MCF 10A (cell line): ENCODE measurements at regions not wholly inside any gene's neighbourhood (a gene's known extent, or its start where the extent isn't known, plus 50 kb on each side); places are given as distances from the start of the nearest gene placed in this dataset.

Experiments used
- BruUV-seq: library from RNA; stranded (reverse); fragments of 400-500 nt; replicated peaks from 2 replicates; lab custom pipeline; 2021; lab: Mats Ljungman, UMichigan
- CTCF ChIA-PET: fragments of 300-600 bp; sonication (Branson Sonifier 250); formaldehyde crosslinking; extraction: SDS; loops from one replicate; lab custom pipeline; 2021; ENCODE audit warnings: antibody characterized with exemption, inconsistent platforms; lab: Yijun Ruan, JAX
- POLR2A ChIA-PET: fragments of 300-600, 350-650 bp; sonication (Branson Sonifier 250); formaldehyde crosslinking; extraction: SDS; loops from one replicate; lab custom pipeline; 2020; ENCODE audit warnings: antibody characterized with exemption, inconsistent platforms; lab: Yijun Ruan, JAX
- DNase-seq: peaks from one replicate; pipeline ENCODE4 v3.0.0-alpha.2; 2018; ENCODE audit not compliant: unreplicated experiment
- H3K27ac Mint-ChIP-seq: one replicate; pipeline ENCODE4 v1.8.0; 2022; ENCODE audit warnings: mild to moderate bottlenecking, low read depth, mixed read lengths; ENCODE audit not compliant: unreplicated experiment
- H3K27me3 Mint-ChIP-seq: one replicate; pipeline ENCODE4 v1.8.0; 2022; ENCODE audit warnings: mixed read lengths; ENCODE audit not compliant: insufficient read depth, unreplicated experiment
- H3K36me3 Mint-ChIP-seq: one replicate; pipeline ENCODE4 v1.8.0; 2022; ENCODE audit warnings: mild to moderate bottlenecking, moderate library complexity, mixed read lengths; ENCODE audit not compliant: insufficient read depth, unreplicated experiment
- H3K4me1 Mint-ChIP-seq: one replicate; pipeline ENCODE4 v1.8.0; 2022; ENCODE audit warnings: mixed read lengths; ENCODE audit not compliant: insufficient read depth, unreplicated experiment
- H3K4me3 Mint-ChIP-seq: one replicate; pipeline ENCODE4 v1.8.0; 2022; ENCODE audit warnings: mild to moderate bottlenecking, moderate library complexity, mixed read lengths; ENCODE audit not compliant: unreplicated experiment
- H3K9me3 Mint-ChIP-seq: one replicate; pipeline ENCODE4 v1.8.0; 2022; ENCODE audit warnings: mixed read lengths; ENCODE audit not compliant: unreplicated experiment
- intact Hi-C: fragments of 100-400 bp; cut with micrococcal nuclease; formaldehyde crosslinking; loops from 2 replicates; pipeline ENCODE4 v1.14.1; 2022
- TF ChIP-seq, protein P1 (sequence below): fragments of 200-600 bp; IDR thresholded peaks from one replicate; pipeline ENCODE4 v1.8.0; 2022; ENCODE audit warnings: antibody characterized with exemption, mild to moderate bottlenecking; ENCODE audit not compliant: unreplicated experiment

DNA sequence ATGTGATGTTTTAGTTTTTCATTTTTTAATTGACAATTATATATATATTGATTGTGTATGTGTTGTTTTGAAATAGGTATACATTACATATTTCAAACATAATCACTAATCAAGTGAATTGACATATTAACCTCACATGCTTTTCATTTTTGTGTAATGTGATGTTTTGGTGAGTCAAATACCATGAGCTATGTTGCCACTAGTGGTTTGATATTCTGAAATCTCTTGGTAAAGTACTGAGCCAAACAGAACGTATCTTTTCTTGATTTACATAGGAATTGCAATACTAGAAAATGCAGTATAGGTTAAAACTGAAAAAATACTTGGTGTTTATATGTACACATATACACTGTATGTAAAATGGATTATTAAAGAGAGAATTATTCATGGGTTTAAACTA is 65.2 kb upstream of the SIAH1 start:
- Mint-ChIP-seq H3K27me3 (no peaks in the 10 kb centered on the region), H3K27ac (no peak overlapping the region), H3K4me1 (no peaks in the 10 kb centered on the region), H3K4me3 (no peak overlapping the region), H3K9me3 (no peaks in the 10 kb centered on the region), H3K36me3 (no peaks in the 10 kb centered on the region)
- ChIA-PET POLR2A (interaction anchor here (0.7 kb wide), 1 partner anchor 65 kb away, joined by 3 read pairs; no protein-coding TSS in a partner anchor), CTCF (no interaction called here)
- TF ChIP-seq, protein P1, sequence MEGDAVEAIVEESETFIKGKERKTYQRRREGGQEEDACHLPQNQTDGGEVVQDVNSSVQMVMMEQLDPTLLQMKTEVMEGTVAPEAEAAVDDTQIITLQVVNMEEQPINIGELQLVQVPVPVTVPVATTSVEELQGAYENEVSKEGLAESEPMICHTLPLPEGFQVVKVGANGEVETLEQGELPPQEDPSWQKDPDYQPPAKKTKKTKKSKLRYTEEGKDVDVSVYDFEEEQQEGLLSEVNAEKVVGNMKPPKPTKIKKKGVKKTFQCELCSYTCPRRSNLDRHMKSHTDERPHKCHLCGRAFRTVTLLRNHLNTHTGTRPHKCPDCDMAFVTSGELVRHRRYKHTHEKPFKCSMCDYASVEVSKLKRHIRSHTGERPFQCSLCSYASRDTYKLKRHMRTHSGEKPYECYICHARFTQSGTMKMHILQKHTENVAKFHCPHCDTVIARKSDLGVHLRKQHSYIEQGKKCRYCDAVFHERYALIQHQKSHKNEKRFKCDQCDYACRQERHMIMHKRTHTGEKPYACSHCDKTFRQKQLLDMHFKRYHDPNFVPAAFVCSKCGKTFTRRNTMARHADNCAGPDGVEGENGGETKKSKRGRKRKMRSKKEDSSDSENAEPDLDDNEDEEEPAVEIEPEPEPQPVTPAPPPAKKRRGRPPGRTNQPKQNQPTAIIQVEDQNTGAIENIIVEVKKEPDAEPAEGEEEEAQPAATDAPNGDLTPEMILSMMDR = no peak
- DNase-seq = no peak
- no TSS peak for BruUV-seq
- intact Hi-C loops = no loop called here

DNA sequence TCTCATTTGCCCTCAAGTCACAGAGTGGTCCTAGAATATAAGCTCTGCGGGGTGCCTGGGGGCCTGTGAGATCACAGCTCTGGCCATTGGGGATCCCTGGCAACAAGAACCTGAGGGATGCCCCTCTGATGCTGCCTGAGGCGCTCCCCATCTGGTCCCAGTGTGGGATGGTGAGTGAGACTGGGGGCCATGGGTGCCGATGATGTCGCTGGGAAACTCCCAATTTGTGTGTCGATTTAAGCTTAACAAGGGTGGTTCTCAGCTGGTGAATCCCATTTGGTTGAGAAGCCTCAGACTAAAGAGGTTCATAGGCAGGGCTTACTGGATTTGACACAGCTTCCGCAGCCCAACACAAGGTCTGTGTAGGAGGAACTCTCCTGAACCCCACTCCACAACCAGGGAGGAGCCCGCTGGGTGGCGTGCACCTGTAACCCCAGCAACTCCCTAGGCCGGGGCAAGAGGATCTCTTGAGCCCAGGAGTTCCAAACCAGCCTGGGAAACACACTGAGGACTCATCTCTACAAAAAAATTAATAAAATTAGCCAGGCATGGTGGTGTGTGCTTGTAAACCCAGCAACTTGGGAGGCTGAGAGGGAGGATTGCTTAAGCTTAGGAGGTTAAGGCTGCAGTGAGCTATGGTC is 63.7 kb upstream of the SIAH1 start:
- no peaks in the 10 kb centered on the region for H3K36me3 Mint-ChIP-seq
- BruUV-seq = no TSS peak
- ChIA-PET POLR2A (interaction anchor here (0.5 to 0.9 kb wide), 2 partner anchors 36 to 84 kb away, joined by 3 read pairs; no protein-coding TSS in a partner anchor), CTCF (interaction anchor here (0.5 to 1.3 kb wide), 3 partner anchors 8 to 877 kb away, joined by 3 to 4 read pairs (median 3); no protein-coding TSS in a partner anchor)
- H3K27me3 Mint-ChIP-seq = no peaks in the 10 kb centered on the region
- intact Hi-C loops = loop anchor here (10.0 kb wide), 1 partner anchor 64 kb away; the partner anchor contains the start of gene SIAH1
- peaks cover 10% of the 10 kb centered on the region for H3K4me1 Mint-ChIP-seq
- H3K9me3 Mint-ChIP-seq = no peaks in the 10 kb centered on the region
- DNase-seq = no peak
- no peak overlapping the region for H3K4me3 Mint-ChIP-seq
- no peak overlapping the region for H3K27ac Mint-ChIP-seq
- TF ChIP-seq, protein P1 = no peak

DNA sequence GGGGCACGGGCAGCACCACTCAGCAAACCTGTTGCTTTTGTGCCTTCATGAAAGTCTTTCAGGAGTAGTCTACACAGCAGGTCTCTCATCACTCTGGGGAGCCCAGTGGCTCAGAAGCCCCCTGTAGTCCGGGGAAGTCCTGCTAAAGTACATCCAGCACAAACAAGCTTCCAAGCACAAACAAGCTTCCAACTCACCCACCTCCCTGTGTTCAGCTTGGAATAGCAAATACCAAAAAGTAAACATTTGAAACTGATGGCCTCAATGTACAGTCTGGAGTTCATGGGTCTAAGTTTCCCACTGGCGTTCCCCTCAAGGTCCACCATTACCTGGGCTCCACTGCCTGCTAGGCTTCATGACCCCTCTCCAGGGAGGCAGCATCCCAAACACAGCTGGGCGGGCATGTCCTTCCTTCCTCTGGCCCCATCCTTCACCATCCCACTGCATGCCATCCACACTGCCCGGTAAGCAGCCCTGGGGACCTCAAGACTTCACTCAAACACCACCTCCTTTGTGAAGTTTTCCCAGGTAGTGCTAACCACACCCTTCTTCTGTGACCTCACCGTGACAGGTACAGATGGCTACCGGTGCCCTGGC is 62.8 kb upstream of the SIAH1 start:
- H3K27ac Mint-ChIP-seq = no peak overlapping the region
- ChIA-PET CTCF (interaction anchor here (0.5 to 1.3 kb wide), 3 partner anchors 7 to 1802 kb away, joined by 3 to 4 read pairs (median 3); no protein-coding TSS in a partner anchor), POLR2A (interaction anchor here (0.6 to 1.7 kb wide), 3 partner anchors 9 to 62 kb away, joined by 3 to 4 read pairs (median 4); partner anchors contain the start of gene SIAH1)
- no peak for DNase-seq
- BruUV-seq = no TSS peak
- H3K27me3 Mint-ChIP-seq = no peaks in the 10 kb centered on the region
- intact Hi-C loops = loop anchor here (10.0 kb wide), 1 partner anchor 63 kb away; the partner anchor contains the start of gene SIAH1
- H3K9me3 Mint-ChIP-seq = no peaks in the 10 kb centered on the region
- H3K36me3 Mint-ChIP-seq = no peaks in the 10 kb centered on the region
- no peak overlapping the region for H3K4me3 Mint-ChIP-seq
- peaks cover 10% of the 10 kb centered on the region for H3K4me1 Mint-ChIP-seq
- TF ChIP-seq, protein P1 = no peak

DNA sequence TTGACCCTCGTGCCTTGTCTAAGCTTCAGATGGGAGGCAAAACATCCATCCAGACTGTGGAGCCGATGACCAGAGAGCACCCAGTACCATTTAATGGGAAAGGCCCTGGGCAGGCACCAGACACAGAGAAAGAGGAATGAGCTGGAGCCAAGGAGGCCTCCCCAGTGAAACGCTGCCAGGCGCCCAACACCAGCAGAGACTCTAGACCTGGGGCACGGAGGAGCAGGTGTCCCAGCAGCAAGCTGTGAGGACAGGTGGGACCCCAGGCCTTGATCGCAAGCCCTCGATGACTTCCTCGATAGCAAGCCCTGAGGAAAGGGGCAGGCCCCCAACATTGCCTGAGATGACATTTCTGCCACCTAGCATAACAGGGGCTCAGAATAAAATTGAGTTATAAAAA is 62.2 kb upstream of the SIAH1 start:
- Mint-ChIP-seq H3K4me3 (no peak overlapping the region), H3K9me3 (no peaks in the 10 kb centered on the region), H3K4me1 (peaks cover 10% of the 10 kb centered on the region), H3K27ac (no peak overlapping the region), H3K27me3 (no peaks in the 10 kb centered on the region), H3K36me3 (no peaks in the 10 kb centered on the region)
- no TSS peak for BruUV-seq
- intact Hi-C loops = loop anchor here (10.0 kb wide), 1 partner anchor 63 kb away; the partner anchor contains the start of gene SIAH1
- ChIA-PET CTCF (interaction anchor here (0.6 kb wide), 1 partner anchor 1802 kb away, joined by 3 read pairs; no protein-coding TSS in a partner anchor), POLR2A (interaction anchor here (0.6 to 1.7 kb wide), 3 partner anchors 10 to 62 kb away, joined by 3 to 4 read pairs (median 4); partner anchors contain the start of gene SIAH1)
- DNase-seq = no peak
- TF ChIP-seq, protein P1 = no peak
